ENCODE measurements at regions not wholly inside any gene's neighbourhood (a gene's known extent, or its start where the extent isn't known, plus 50 kb on each side); places are given as distances from the start of the nearest gene placed in this dataset.
A peak's percentile ranks its signal among the peaks of the same experiment; 100 is the strongest.

GRCh38 chr12:13505224-13505623, 308.7 kb downstream of the EMP1 start:
- H3K4me3 ChIP-seq = no peak overlapping the region
- H3K9me2 ChIP-seq (replicated peaks; ENCODE audit: insufficient read depth) = no peaks in the 10 kb centered on the region
- H3K27me3 ChIP-seq = no peaks in the 10 kb centered on the region
- H3K4me1 ChIP-seq (ENCODE audit: insufficient read depth) = peaks cover 5% of the 10 kb centered on the region
- H4K20me1 ChIP-seq (ENCODE audit: insufficient read depth, poor library complexity, severe bottlenecking) = no peaks in the 10 kb centered on the region
- H3K36me3 ChIP-seq (replicated peaks; ENCODE audit: insufficient read depth, low read depth) = no peaks in the 10 kb centered on the region
- DNase-seq (ENCODE audit: low spot score) = no peak
- no peak overlapping the region for H3K4me2 ChIP-seq
- H2AFZ ChIP-seq = no peak overlapping the region
- no peaks in the 10 kb centered on the region for H3K79me2 ChIP-seq
- no peak overlapping the region for H3K27ac ChIP-seq
- TF ChIP-seq EZH2 (IDR thresholded peaks at IDR 0.05; ENCODE audit: borderline replicate concordance) (no peak), EZH2phosphoT487 (IDR thresholded peaks at IDR 0.05; ENCODE audit: low read depth, severe bottlenecking, unreplicated experiment) (no peak), CTCF (IDR thresholded peaks at IDR 0.05; ENCODE audit: poor library complexity) (no peak)
- H3K9me3 ChIP-seq (ENCODE audit: low read depth) = no peaks in the 10 kb centered on the region

- Histone ChIP-seq H3K79me2 (no peaks in the 10 kb centered on the region), H3K9me2 (replicated peaks; ENCODE audit: insufficient read depth) (no peaks in the 10 kb centered on the region), H3K9me3 (ENCODE audit: low read depth) (no peaks in the 10 kb centered on the region), H2AFZ (no peak overlapping the region), H3K4me1 (ENCODE audit: insufficient read depth) (peaks cover 5% of the 10 kb centered on the region), H3K27ac (no peak overlapping the region), H3K4me3 (no peak overlapping the region), H4K20me1 (ENCODE audit: insufficient read depth, poor library complexity, severe bottlenecking) (no peaks in the 10 kb centered on the region), H3K4me2 (no peak overlapping the region), H3K36me3 (replicated peaks; ENCODE audit: insufficient read depth, low read depth) (no peaks in the 10 kb centered on the region), H3K27me3 (no peaks in the 10 kb centered on the region)
- no peak for TF ChIP-seq CTCF (IDR thresholded peaks at IDR 0.05; ENCODE audit: poor library complexity)
- TF ChIP-seq EZH2phosphoT487 (IDR thresholded peaks at IDR 0.05; ENCODE audit: low read depth, severe bottlenecking, unreplicated experiment) = no peak
- no peak for TF ChIP-seq EZH2 (IDR thresholded peaks at IDR 0.05; ENCODE audit: borderline replicate concordance)
- 78% methylated on average over 5 of the region's 5 CpGs for WGBS (ENCODE audit: low lambda C conversion rate, missing lambda C conversion rate)
- no peak for DNase-seq (ENCODE audit: low spot score)
Measured at GRCh38 chr12:13504736-13505135, 308.2 kb downstream of the EMP1 start.

- no peak overlapping the region for H3K4me2 ChIP-seq
- no peak for DNase-seq (ENCODE audit: low spot score)
- H2AFZ ChIP-seq = no peak overlapping the region
- no peaks in the 10 kb centered on the region for H3K27me3 ChIP-seq
- H4K20me1 ChIP-seq (ENCODE audit: insufficient read depth, poor library complexity, severe bottlenecking) = no peaks in the 10 kb centered on the region
- no peaks in the 10 kb centered on the region for H3K9me3 ChIP-seq (ENCODE audit: low read depth)
- no peak overlapping the region for H3K4me3 ChIP-seq
- H3K9me2 ChIP-seq (replicated peaks; ENCODE audit: insufficient read depth) = no peaks in the 10 kb centered on the region
- no peaks in the 10 kb centered on the region for H3K79me2 ChIP-seq
- peak overlapping the region; percentile 44 for H3K27ac ChIP-seq
- H3K36me3 ChIP-seq (replicated peaks; ENCODE audit: insufficient read depth, low read depth) = no peaks in the 10 kb centered on the region
- TF ChIP-seq EZH2phosphoT487 (IDR thresholded peaks at IDR 0.05; ENCODE audit: low read depth, severe bottlenecking, unreplicated experiment) = no peak
- peaks cover 5% of the 10 kb centered on the region for H3K4me1 ChIP-seq (ENCODE audit: insufficient read depth)
Measured at GRCh38 chr12:13504074-13504473, 307.5 kb downstream of the EMP1 start.

GRCh38 chr12:13503094-13503835, 306.7 kb downstream of the EMP1 start:
- Histone ChIP-seq H3K4me2 (no peak overlapping the region), H3K9me2 (replicated peaks; ENCODE audit: insufficient read depth) (no peaks in the 10 kb centered on the region), H3K9me3 (ENCODE audit: low read depth) (no peaks in the 10 kb centered on the region), H3K4me3 (no peak overlapping the region), H3K27me3 (no peaks in the 10 kb centered on the region), H3K4me1 (ENCODE audit: insufficient read depth) (peaks cover 5% of the 10 kb centered on the region), H3K27ac (no peak overlapping the region), H3K36me3 (replicated peaks; ENCODE audit: insufficient read depth, low read depth) (no peaks in the 10 kb centered on the region), H3K79me2 (no peaks in the 10 kb centered on the region), H2AFZ (no peak overlapping the region), H4K20me1 (ENCODE audit: insufficient read depth, poor library complexity, severe bottlenecking) (no peaks in the 10 kb centered on the region)
- TF ChIP-seq EZH2 (IDR thresholded peaks at IDR 0.05; ENCODE audit: borderline replicate concordance) (no peak), EZH2phosphoT487 (IDR thresholded peaks at IDR 0.05; ENCODE audit: low read depth, severe bottlenecking, unreplicated experiment) (no peak)
- peak; percentile 37 for DNase-seq (ENCODE audit: low spot score)
- 80% methylated on average over 2 of the region's 2 CpGs for WGBS (ENCODE audit: low lambda C conversion rate, missing lambda C conversion rate)
